Breast epithelium (tissue), 3 donors: ENCODE measurements at regions not wholly inside any gene's neighbourhood (a gene's known extent, or its start where the extent isn't known, plus 50 kb on each side); places are given as distances from the start of the nearest gene placed in this dataset.

Experiments
- POLR2A ChIP-seq: fragments of 450-650 bp; IDR thresholded peaks from one replicate; pipeline ENCODE4 v1.6.1; 2016; ENCODE audit warnings: antibody characterized with exemption, mild to moderate bottlenecking, moderate library complexity
- POLR2AphosphoS5 ChIP-seq, 3 donors: sonication (generic); formaldehyde crosslinking; IDR thresholded peaks; one replicate each; pipeline ENCODE4 v1.6.1; 2017; ENCODE audit warnings: antibody characterized with exemption in 3 of 3
- TF ChIP-seq, protein P1 (sequence below), 3 donors: fragments of 450-650 bp; IDR thresholded peaks; one replicate each; pipeline ENCODE4 v1.5.1; 2016 to 2017; ENCODE audit warnings: antibody characterized with exemption in 3 of 3, mild to moderate bottlenecking in 3 of 3, moderate library complexity in 3 of 3

DNA sequence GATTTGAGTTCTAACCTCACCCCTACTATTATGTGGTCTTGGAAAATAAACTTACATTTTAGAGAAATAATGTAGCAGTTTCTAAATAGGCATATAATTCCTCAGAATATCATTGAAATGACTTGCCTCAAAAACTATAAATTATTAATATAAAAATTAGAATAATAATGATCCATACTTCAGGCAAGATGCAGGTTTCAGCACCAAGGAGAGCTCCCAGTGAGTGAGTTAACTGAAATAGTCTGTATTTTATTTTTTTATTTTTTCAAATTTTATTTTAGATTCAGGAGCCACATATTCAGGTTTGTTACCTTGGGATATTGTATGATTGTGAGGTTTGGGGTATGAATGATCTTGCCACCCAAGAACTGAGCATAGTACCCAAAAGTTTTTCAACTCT lies 472.2 kb upstream of the DCC start:
- TF ChIP-seq POLR2AphosphoS5 (IDR thresholded peaks at IDR 0.05): no peak
- TF ChIP-seq POLR2A: no peak
- TF ChIP-seq, protein P1, sequence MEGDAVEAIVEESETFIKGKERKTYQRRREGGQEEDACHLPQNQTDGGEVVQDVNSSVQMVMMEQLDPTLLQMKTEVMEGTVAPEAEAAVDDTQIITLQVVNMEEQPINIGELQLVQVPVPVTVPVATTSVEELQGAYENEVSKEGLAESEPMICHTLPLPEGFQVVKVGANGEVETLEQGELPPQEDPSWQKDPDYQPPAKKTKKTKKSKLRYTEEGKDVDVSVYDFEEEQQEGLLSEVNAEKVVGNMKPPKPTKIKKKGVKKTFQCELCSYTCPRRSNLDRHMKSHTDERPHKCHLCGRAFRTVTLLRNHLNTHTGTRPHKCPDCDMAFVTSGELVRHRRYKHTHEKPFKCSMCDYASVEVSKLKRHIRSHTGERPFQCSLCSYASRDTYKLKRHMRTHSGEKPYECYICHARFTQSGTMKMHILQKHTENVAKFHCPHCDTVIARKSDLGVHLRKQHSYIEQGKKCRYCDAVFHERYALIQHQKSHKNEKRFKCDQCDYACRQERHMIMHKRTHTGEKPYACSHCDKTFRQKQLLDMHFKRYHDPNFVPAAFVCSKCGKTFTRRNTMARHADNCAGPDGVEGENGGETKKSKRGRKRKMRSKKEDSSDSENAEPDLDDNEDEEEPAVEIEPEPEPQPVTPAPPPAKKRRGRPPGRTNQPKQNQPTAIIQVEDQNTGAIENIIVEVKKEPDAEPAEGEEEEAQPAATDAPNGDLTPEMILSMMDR (IDR thresholded peaks at IDR 0.05): no peak
